HG03159 (cell line): ENCODE measurements at regions not wholly inside any gene's neighbourhood (a gene's known extent, or its start where the extent isn't known, plus 50 kb on each side); places are given as distances from the start of the nearest gene placed in this dataset.
A peak's percentile ranks its signal among the peaks of the same experiment; 100 is the strongest.
"Not testable (repeated sequence)": the region's sequence is repeated elsewhere in the genome, so short reads cannot be mapped to it uniquely, and the experiment has no call there.

Source experiments
- ATAC-seq: cut with Tn5 transposase; IDR thresholded peaks from one replicate; pipeline ENCODE4 v1.9.1; 2021; ENCODE audit warnings: mild to moderate bottlenecking, moderate library complexity; ENCODE audit not compliant: unreplicated experiment

- ATAC-seq: no peak
Observed at GRCh38 chr6:168916576-168917211, 337.0 kb downstream of the THBS2 start.

GRCh38 chr6:168915855-168916254, 337.8 kb downstream of the THBS2 start:
- ATAC-seq: no peak

- no peak for ATAC-seq
Observed at GRCh38 chr6:168915242-168915641, 338.4 kb downstream of the THBS2 start.

- ATAC-seq: no peak
Observed at GRCh38 chr6:168913866-168914469, 339.7 kb downstream of the THBS2 start.

- not testable (repeated sequence) for ATAC-seq
Observed at GRCh38 chr6:168913231-168913865, 340.3 kb downstream of the THBS2 start.

- ATAC-seq: no peak
Observed at GRCh38 chr6:168909288-168909687, 344.4 kb downstream of the THBS2 start.

- no peak for ATAC-seq
Observed at GRCh38 chr6:168908887-168909286, 344.8 kb downstream of the THBS2 start.

GRCh38 chr6:168908166-168908565, 345.5 kb downstream of the THBS2 start:
- no peak for ATAC-seq

- ATAC-seq: no peak
Observed at GRCh38 chr6:168906391-168906790, 347.3 kb downstream of the THBS2 start.

GRCh38 chr6:168905451-168906090, 348.1 kb downstream of the THBS2 start:
- no peak for ATAC-seq

- no peak for ATAC-seq
Observed at GRCh38 chr6:168903613-168904345, 349.9 kb downstream of the THBS2 start.

GRCh38 chr6:168902075-168902474, 351.6 kb downstream of the THBS2 start:
- no peak for ATAC-seq

- no peak for ATAC-seq
Observed at GRCh38 chr6:168901076-168901475, 352.6 kb downstream of the THBS2 start.

- no peak for ATAC-seq
Observed at GRCh38 chr6:168896321-168896720, 357.3 kb downstream of the THBS2 start.

- peak; percentile 97 for ATAC-seq
Observed at GRCh38 chr6:168895102-168895812, 358.4 kb downstream of the THBS2 start.

GRCh38 chr6:168892031-168892430, 361.6 kb downstream of the THBS2 start:
- no peak for ATAC-seq

GRCh38 chr6:168890981-168891365, 362.7 kb downstream of the THBS2 start:
- no peak for ATAC-seq

GRCh38 chr6:168890306-168890980, 363.2 kb downstream of the THBS2 start:
- ATAC-seq: no peak

GRCh38 chr6:168888786-168889345, 364.8 kb downstream of the THBS2 start:
- ATAC-seq: no peak

GRCh38 chr6:168888102-168888501, 365.5 kb downstream of the THBS2 start:
- no peak for ATAC-seq
